GM23338 (cell line): ENCODE measurements at regions not wholly inside any gene's neighbourhood (a gene's known extent, or its start where the extent isn't known, plus 50 kb on each side); places are given as distances from the start of the nearest gene placed in this dataset.

Experiments
- ATAC-seq: fragments of 200-7000 bp; cut with Tn5 transposase; 3 replicates; pipeline ENCODE4 v1.9.1; 2020
- DNase-seq: peaks from one replicate; pipeline ENCODE4 v3.0.0-alpha.2; 2015; ENCODE audit warnings: low spot score
- H2AFZ ChIP-seq: fragments of 200-600 bp; sonication (generic); 2 replicates; pipeline ENCODE4 v1.8.0; 2016; ENCODE audit warnings: antibody characterized with exemption, mild to moderate bottlenecking, moderate library complexity
- H3F3A ChIP-seq: fragments of 200-600 bp; sonication (generic); replicated peaks from 2 replicates; pipeline ENCODE4 v1.8.0; 2017; ENCODE audit warnings: antibody characterized with exemption, mixed run types, low read depth
- H3K27ac ChIP-seq: fragments of 200-600 bp; sonication (generic); 2 replicates; pipeline ENCODE4 v1.6.1; 2016; ENCODE audit warnings: low read depth
- H3K27me3 ChIP-seq: fragments of 200-600 bp; sonication (generic); 2 replicates; pipeline ENCODE4 v1.8.0; 2016; ENCODE audit warnings: mild to moderate bottlenecking, mixed run types, moderate library complexity; ENCODE audit not compliant: insufficient read depth
- H3K36me3 ChIP-seq: fragments of 200-600 bp; sonication (generic); 2 replicates; pipeline ENCODE4 v1.8.0; 2016; ENCODE audit warnings: mild to moderate bottlenecking; ENCODE audit not compliant: insufficient read depth
- H3K4me1 ChIP-seq: fragments of 200-600 bp; sonication (generic); 2 replicates; pipeline ENCODE4 v1.8.0; 2016; ENCODE audit warnings: mild to moderate bottlenecking, moderate library complexity; ENCODE audit not compliant: insufficient read depth
- H3K4me2 ChIP-seq: fragments of 200-600 bp; sonication (generic); 2 replicates; pipeline ENCODE4 v1.7.1; 2017; ENCODE audit warnings: mixed run types
- H3K4me3 ChIP-seq: fragments of 200-600 bp; sonication (generic); 2 replicates; pipeline ENCODE4 v1.6.1; 2016; ENCODE audit warnings: mixed run types
- H3K79me2 ChIP-seq: fragments of 200-600 bp; sonication (generic); replicated peaks from 2 replicates; pipeline ENCODE4 v1.8.0; 2017; ENCODE audit warnings: mild to moderate bottlenecking; ENCODE audit not compliant: insufficient read depth
- H3K9me2 ChIP-seq: fragments of 200-600 bp; sonication (generic); 2 replicates; pipeline ENCODE4 v1.8.0; 2017; ENCODE audit not compliant: insufficient read depth
- H4K20me1 ChIP-seq: fragments of 200-600 bp; sonication (generic); replicated peaks from 2 replicates; pipeline ENCODE4 v1.8.0; 2017; ENCODE audit warnings: mild to moderate bottlenecking; ENCODE audit not compliant: insufficient read depth
- H3K27ac Mint-ChIP-seq: 2 replicates; pipeline ENCODE4 v1.8.0; 2020; ENCODE audit warnings: inconsistent platforms, mild to moderate bottlenecking, moderate library complexity, mixed read lengths
- H3K27me3 Mint-ChIP-seq: 3 replicates; pipeline ENCODE4 v1.8.0; 2022; ENCODE audit warnings: low read depth, mild to moderate bottlenecking, moderate library complexity, mixed read lengths, inconsistent platforms; ENCODE audit not compliant: insufficient read depth, poor library complexity
- H3K36me3 Mint-ChIP-seq: 3 replicates; pipeline ENCODE4 v1.8.0; 2021; ENCODE audit warnings: low read depth, mild to moderate bottlenecking, inconsistent platforms, moderate library complexity, mixed read lengths
- H3K4me1 Mint-ChIP-seq: 3 replicates; pipeline ENCODE4 v1.8.0; 2020; ENCODE audit warnings: mild to moderate bottlenecking, inconsistent platforms, mixed read lengths
- H3K4me3 Mint-ChIP-seq: 3 replicates; pipeline ENCODE4 v1.8.0; 2021; ENCODE audit warnings: moderate library complexity, mild to moderate bottlenecking, inconsistent platforms, mixed read lengths
- H3K9me3 Mint-ChIP-seq: 3 replicates; pipeline ENCODE4 v1.8.0; 2020; ENCODE audit warnings: moderate library complexity, mild to moderate bottlenecking, inconsistent platforms, mixed read lengths
- CREB1 ChIP-seq: fragments of 250-450 bp; sonication (Bioruptor Pico); IDR thresholded peaks from 2 replicates; pipeline ENCODE4 v1.5.0; 2020; ENCODE audit warnings: low read depth, mild to moderate bottlenecking, moderate library complexity
- CTCF ChIP-seq, 2 experiments: fragments of 200-600 bp in 1 of 2; sonication (generic) in 1 of 2; conservative IDR thresholded peaks; 2 replicates each; pipeline versions ENCODE4 v1.5.1 to v1.6.1; 2016 to 2017; ENCODE audit warnings: antibody characterized with exemption in 2 of 2, low read depth in 2 of 2, mild to moderate bottlenecking in 2 of 2, moderate library complexity in 1 of 2
- EZH2 ChIP-seq: fragments of 200-600 bp; sonication (generic); IDR thresholded peaks from one replicate; pipeline ENCODE4 v1.8.0; 2017; ENCODE audit warnings: antibody characterized with exemption, mild to moderate bottlenecking, low read depth; ENCODE audit not compliant: unreplicated experiment
- NANOG ChIP-seq: IDR thresholded peaks from 2 replicates; pipeline ENCODE4 v1.6.1; 2016; ENCODE audit warnings: antibody characterized with exemption, borderline replicate concordance
- POLR2AphosphoS5 ChIP-seq: IDR thresholded peaks from 2 replicates; pipeline ENCODE4 v1.6.1; 2016; ENCODE audit warnings: antibody characterized with exemption, low read depth
- STAT1 ChIP-seq: IDR thresholded peaks from one replicate; pipeline ENCODE4 v1.6.1; 2016; ENCODE audit warnings: antibody characterized with exemption; ENCODE audit not compliant: unreplicated experiment
- ZNF331 ChIP-seq: fragments of 250-450 bp; sonication (Bioruptor Pico); IDR thresholded peaks from 2 replicates; pipeline ENCODE4 v1.5.0; 2020; ENCODE audit warnings: low read depth, mild to moderate bottlenecking, moderate library complexity
- ZNF462 ChIP-seq: fragments of 250-450 bp; sonication (Bioruptor Pico); IDR thresholded peaks from 2 replicates; pipeline ENCODE4 v1.5.0; 2020; ENCODE audit warnings: mild to moderate bottlenecking, moderate library complexity

- Histone ChIP-seq H3K79me2 (no peaks in the 10 kb centered on the region), H3K4me3 (no peak overlapping the region), H3K4me1 (peaks cover 36% of the 10 kb centered on the region), H2AFZ (no peak overlapping the region), H3K27ac (no peak overlapping the region), H4K20me1 (no peaks in the 10 kb centered on the region), H3K36me3 (no peaks in the 10 kb centered on the region), H3K4me2 (peak overlapping the region; percentile 48; the same call in 1 of the 2 replicates), H3K27me3 (no peaks in the 10 kb centered on the region), H3K9me2 (peaks cover 17% of the 10 kb centered on the region), H3F3A (no peaks in the 10 kb centered on the region)
- Mint-ChIP-seq H3K4me3 (peak overlapping the region; percentile 3; the same call in 2 of the 3 replicates), H3K27me3 (peaks cover 16% of the 10 kb centered on the region), H3K9me3 (peaks cover 2% of the 10 kb centered on the region; the same call in 1 of the 3 replicates), H3K4me1 (peaks cover 53% of the 10 kb centered on the region), H3K36me3 (no peaks in the 10 kb centered on the region), H3K27ac (no peak overlapping the region)
- ATAC-seq = peak; percentile 73
- TF ChIP-seq STAT1 = no peak
- TF ChIP-seq POLR2AphosphoS5 = no peak
- peak; percentile 72 for DNase-seq
Measured at GRCh38 chr6:167475947-167476346, 151.1 kb downstream of the TTLL2 start.

GRCh38 chr6:167476844-167477595 lies 152.1 kb downstream of the TTLL2 start:
- Histone ChIP-seq H3K79me2 (no peaks in the 10 kb centered on the region), H4K20me1 (no peaks in the 10 kb centered on the region), H3K27ac (no peak overlapping the region), H3K4me1 (peaks cover 36% of the 10 kb centered on the region), H3K27me3 (no peaks in the 10 kb centered on the region), H3K4me3 (no peak overlapping the region), H3K36me3 (no peaks in the 10 kb centered on the region), H3F3A (no peaks in the 10 kb centered on the region), H2AFZ (no peak overlapping the region), H3K9me2 (peaks cover 27% of the 10 kb centered on the region), H3K4me2 (no peak overlapping the region)
- Mint-ChIP-seq H3K36me3 (no peaks in the 10 kb centered on the region), H3K4me3 (no peak overlapping the region), H3K27ac (no peak overlapping the region), H3K27me3 (peaks cover 13% of the 10 kb centered on the region), H3K9me3 (peaks cover 2% of the 10 kb centered on the region; the same call in 1 of the 3 replicates), H3K4me1 (peaks cover 59% of the 10 kb centered on the region)
- no peak for TF ChIP-seq ZNF331 (CRISPR knock-in tag)
- no peak for TF ChIP-seq ZNF462 (CRISPR knock-in tag)
- TF ChIP-seq POLR2AphosphoS5 = no peak
- no peak for TF ChIP-seq NANOG
- no peak for TF ChIP-seq EZH2
- TF ChIP-seq CTCF (conservative IDR thresholded peaks at IDR 0.05; ENCODE audit: low read depth in 2 of 2) = no peak
- no peak for TF ChIP-seq CREB1
- ATAC-seq (no peak), DNase-seq (no peak)
